Loucy (cell line): ENCODE measurements at regions not wholly inside any gene's neighbourhood (a gene's known extent, or its start where the extent isn't known, plus 50 kb on each side); places are given as distances from the start of the nearest gene placed in this dataset.
"Not testable (repeated sequence)": the region's sequence is repeated elsewhere in the genome, so short reads cannot be mapped to it uniquely, and the experiment has no call there.

Experiments used
- H2AFZ ChIP-seq: fragments of 200-600 bp; sonication (generic); 2 replicates; pipeline ENCODE4 v1.6.0; 2016; ENCODE audit warnings: antibody characterized with exemption, mild to moderate bottlenecking, low read length, moderate library complexity
- H3F3A ChIP-seq: fragments of 200-600 bp; 2 replicates; pipeline ENCODE4 v1.6.0; 2016; ENCODE audit warnings: antibody characterized with exemption, low read depth, mild to moderate bottlenecking
- H3K27me3 ChIP-seq: fragments of 200-600 bp; sonication (generic); 2 replicates; pipeline ENCODE4 v1.6.1; 2014; ENCODE audit warnings: low read length, mild to moderate bottlenecking; ENCODE audit not compliant: insufficient read depth, poor library complexity, severe bottlenecking
- H3K36me3 ChIP-seq: fragments of 200-600 bp; sonication (generic); 2 replicates; pipeline ENCODE4 v1.6.1; 2016; ENCODE audit warnings: low read length; ENCODE audit not compliant: insufficient read depth
- H3K4me1 ChIP-seq: fragments of 200-600 bp; sonication (generic); 2 replicates; pipeline ENCODE4 v1.5.1; 2014; ENCODE audit warnings: low read length, mild to moderate bottlenecking; ENCODE audit not compliant: insufficient read depth, poor library complexity, severe bottlenecking
- H3K4me2 ChIP-seq: fragments of 200-600 bp; sonication (generic); 2 replicates; pipeline ENCODE4 v1.6.0; 2014; ENCODE audit warnings: antibody characterized with exemption, low read length, low read depth, mild to moderate bottlenecking; ENCODE audit not compliant: poor library complexity, severe bottlenecking
- H3K4me3 ChIP-seq: fragments of 200-600 bp; sonication (generic); 2 replicates; pipeline ENCODE4 v1.5.1; 2014; ENCODE audit warnings: low read length, mild to moderate bottlenecking, mixed read lengths; ENCODE audit not compliant: poor library complexity, severe bottlenecking
- H3K79me2 ChIP-seq: fragments of 200-600 bp; sonication (generic); 2 replicates; pipeline ENCODE4 v1.6.1; 2014; ENCODE audit warnings: low read length; ENCODE audit not compliant: insufficient read depth
- H3K9ac ChIP-seq: fragments of 200-600 bp; sonication (generic); 2 replicates; pipeline ENCODE4 v1.6.0; 2014; ENCODE audit warnings: mild to moderate bottlenecking, low read depth, low read length, moderate library complexity; ENCODE audit not compliant: poor library complexity, severe bottlenecking
- H3K9me2 ChIP-seq: fragments of 200-600 bp; sonication (generic); replicated peaks from 2 replicates; pipeline ENCODE4 v1.6.1; 2016; ENCODE audit warnings: low read depth, low read length, mixed read lengths
- H3K9me3 ChIP-seq: fragments of 200-600 bp; sonication (generic); 2 replicates; pipeline ENCODE4 v1.6.1; 2014; ENCODE audit warnings: mild to moderate bottlenecking, antibody characterized with exemption, low read length, low read depth; ENCODE audit not compliant: insufficient read depth
- H4K20me1 ChIP-seq: fragments of 200-600 bp; sonication (generic); 2 replicates; pipeline ENCODE4 v1.6.0; 2014; ENCODE audit warnings: antibody characterized with exemption, low read length, mild to moderate bottlenecking; ENCODE audit not compliant: insufficient read depth, poor library complexity, severe bottlenecking
- EZH2phosphoT487 ChIP-seq: fragments of 200-600 bp; IDR thresholded peaks from 2 replicates; pipeline ENCODE4 v1.6.1; 2018; ENCODE audit warnings: antibody characterized with exemption, mild to moderate bottlenecking, moderate library complexity, borderline replicate concordance
- TF ChIP-seq, protein P1 (sequence below): fragments of 200-600 bp; sonication (generic); conservative IDR thresholded peaks from 2 replicates; pipeline ENCODE4 v1.5.1; 2014; ENCODE audit warnings: mild to moderate bottlenecking, antibody characterized with exemption, low read length

DNA sequence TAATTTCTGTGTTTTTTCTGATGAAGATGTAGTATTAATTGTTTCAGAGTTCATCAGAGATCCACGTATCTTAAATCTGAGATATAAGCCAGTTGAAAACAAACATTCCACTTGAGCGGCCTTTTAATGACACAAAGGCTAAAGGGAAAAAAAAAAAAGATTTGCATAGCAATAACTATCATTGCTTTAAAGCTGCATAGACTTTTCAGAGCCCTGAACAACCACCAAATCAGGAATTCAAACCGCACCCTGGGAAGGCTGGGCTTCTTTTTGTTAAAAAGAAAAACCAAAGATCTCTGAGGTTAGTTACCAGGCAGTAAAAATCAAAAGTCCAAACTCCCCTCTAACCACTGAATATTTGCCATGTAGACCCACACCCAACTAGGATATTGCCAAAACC lies 206.0 kb downstream of the HHIP start:
- Histone ChIP-seq H3K79me2 (no peaks in the 10 kb centered on the region), H3F3A (no peaks in the 10 kb centered on the region), H3K36me3 (no peaks in the 10 kb centered on the region), H3K9me3 (no peaks in the 10 kb centered on the region), H2AFZ (no peak overlapping the region), H4K20me1 (no peaks in the 10 kb centered on the region), H3K4me2 (no peak overlapping the region), H3K9ac (no peak overlapping the region), H3K9me2 (no peaks in the 10 kb centered on the region), H3K27me3 (no peaks in the 10 kb centered on the region), H3K4me1 (no peaks in the 10 kb centered on the region), H3K4me3 (no peak overlapping the region)
- no peak for TF ChIP-seq EZH2phosphoT487
- TF ChIP-seq, protein P1, sequence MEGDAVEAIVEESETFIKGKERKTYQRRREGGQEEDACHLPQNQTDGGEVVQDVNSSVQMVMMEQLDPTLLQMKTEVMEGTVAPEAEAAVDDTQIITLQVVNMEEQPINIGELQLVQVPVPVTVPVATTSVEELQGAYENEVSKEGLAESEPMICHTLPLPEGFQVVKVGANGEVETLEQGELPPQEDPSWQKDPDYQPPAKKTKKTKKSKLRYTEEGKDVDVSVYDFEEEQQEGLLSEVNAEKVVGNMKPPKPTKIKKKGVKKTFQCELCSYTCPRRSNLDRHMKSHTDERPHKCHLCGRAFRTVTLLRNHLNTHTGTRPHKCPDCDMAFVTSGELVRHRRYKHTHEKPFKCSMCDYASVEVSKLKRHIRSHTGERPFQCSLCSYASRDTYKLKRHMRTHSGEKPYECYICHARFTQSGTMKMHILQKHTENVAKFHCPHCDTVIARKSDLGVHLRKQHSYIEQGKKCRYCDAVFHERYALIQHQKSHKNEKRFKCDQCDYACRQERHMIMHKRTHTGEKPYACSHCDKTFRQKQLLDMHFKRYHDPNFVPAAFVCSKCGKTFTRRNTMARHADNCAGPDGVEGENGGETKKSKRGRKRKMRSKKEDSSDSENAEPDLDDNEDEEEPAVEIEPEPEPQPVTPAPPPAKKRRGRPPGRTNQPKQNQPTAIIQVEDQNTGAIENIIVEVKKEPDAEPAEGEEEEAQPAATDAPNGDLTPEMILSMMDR: no peak

DNA sequence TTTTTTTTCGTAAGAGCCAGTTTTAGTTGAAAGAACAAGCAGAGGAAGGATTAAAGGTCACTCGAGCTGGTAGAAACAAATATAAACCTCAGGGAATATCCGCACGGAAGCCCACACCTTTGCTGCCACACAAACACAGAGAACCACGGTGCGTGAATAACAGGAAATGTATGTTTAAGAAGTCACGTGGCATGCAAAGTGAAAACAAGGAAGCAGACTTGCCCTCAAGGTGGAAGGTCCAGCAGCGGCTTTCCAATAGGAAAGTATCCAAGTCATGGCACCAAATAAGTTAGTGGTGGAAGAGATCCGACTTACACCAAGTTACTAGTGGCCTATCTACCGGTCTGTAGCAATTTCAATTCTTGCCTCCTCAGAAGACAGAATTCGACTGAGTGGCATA lies 215.5 kb downstream of the HHIP start:
- no peaks in the 10 kb centered on the region for H3K9me2 ChIP-seq
- H3K9ac ChIP-seq: no peak overlapping the region
- no peaks in the 10 kb centered on the region for H4K20me1 ChIP-seq
- no peaks in the 10 kb centered on the region for H3K4me1 ChIP-seq
- H3K9me3 ChIP-seq: peaks cover 3% of the 10 kb centered on the region; the same call in 1 of the 2 replicates
- H3K4me3 ChIP-seq: no peak overlapping the region
- TF ChIP-seq EZH2phosphoT487: no peak
- TF ChIP-seq, protein P1: no peak
- no peak overlapping the region for H2AFZ ChIP-seq
- no peak overlapping the region for H3K4me2 ChIP-seq
- H3K27me3 ChIP-seq: no peaks in the 10 kb centered on the region
- H3F3A ChIP-seq: no peaks in the 10 kb centered on the region
- no peaks in the 10 kb centered on the region for H3K79me2 ChIP-seq
- H3K36me3 ChIP-seq: no peaks in the 10 kb centered on the region

DNA sequence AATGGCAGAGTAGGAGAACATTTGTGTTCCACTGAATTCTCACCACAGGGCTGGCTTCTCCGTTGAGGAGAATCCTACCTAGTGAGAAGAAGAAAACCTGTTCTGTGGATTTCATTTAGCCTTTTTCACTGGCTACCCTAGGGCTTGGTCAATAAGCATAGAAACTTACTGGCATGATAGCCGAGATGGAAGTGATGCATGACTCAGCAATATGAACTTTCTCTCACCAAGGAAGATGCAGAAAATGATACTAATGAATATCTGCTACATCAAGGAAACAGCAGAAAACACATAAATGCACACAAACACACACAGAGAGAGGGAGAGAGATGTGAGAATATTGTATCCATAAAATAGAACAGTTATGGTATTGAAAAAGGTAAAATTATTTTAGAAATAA lies 216.3 kb downstream of the HHIP start:
- no peak overlapping the region for H3K4me3 ChIP-seq
- H3K9ac ChIP-seq: no peak overlapping the region
- H4K20me1 ChIP-seq: no peaks in the 10 kb centered on the region
- H3K27me3 ChIP-seq: no peaks in the 10 kb centered on the region
- no peaks in the 10 kb centered on the region for H3K36me3 ChIP-seq
- H3F3A ChIP-seq: no peaks in the 10 kb centered on the region
- H3K9me2 ChIP-seq: no peaks in the 10 kb centered on the region
- H3K4me2 ChIP-seq: no peak overlapping the region
- no peaks in the 10 kb centered on the region for H3K4me1 ChIP-seq
- H3K9me3 ChIP-seq: peaks cover 3% of the 10 kb centered on the region; the same call in 1 of the 2 replicates
- TF ChIP-seq EZH2phosphoT487: no peak
- TF ChIP-seq, protein P1: no peak
- no peak overlapping the region for H2AFZ ChIP-seq
- no peaks in the 10 kb centered on the region for H3K79me2 ChIP-seq

DNA sequence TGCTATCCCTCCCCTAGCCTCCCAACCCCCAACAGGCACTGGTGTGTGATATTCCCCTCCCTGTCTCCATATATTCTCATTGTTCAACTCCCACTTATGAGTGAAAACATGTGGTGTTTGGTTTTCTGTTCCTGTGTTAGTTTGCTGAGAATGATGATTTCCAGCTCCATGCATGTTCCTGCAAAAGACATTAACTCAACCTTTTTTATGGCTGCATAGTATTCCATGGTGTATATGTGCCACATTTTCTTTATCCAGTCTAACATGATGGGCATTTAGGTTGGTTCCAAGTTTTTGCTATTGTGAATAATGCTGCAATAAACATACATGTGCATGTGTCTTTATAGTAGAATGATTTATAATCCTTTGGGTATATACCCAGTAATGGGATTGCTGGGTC lies 218.9 kb downstream of the HHIP start:
- H3K9ac ChIP-seq: not testable (repeated sequence)

More for the DNA sequence above, 218.9 kb downstream of the HHIP start:
- not testable (repeated sequence) for H3K36me3 ChIP-seq, H3K79me2 ChIP-seq, H3K9me2 ChIP-seq, H4K20me1 ChIP-seq, H3K27me3 ChIP-seq, H3K4me2 ChIP-seq, H3F3A ChIP-seq, H2AFZ ChIP-seq, H3K4me3 ChIP-seq, H3K9me3 ChIP-seq, H3K4me1 ChIP-seq
